HG02970 (cell line): ENCODE measurements at regions not wholly inside any gene's neighbourhood (a gene's known extent, or its start where the extent isn't known, plus 50 kb on each side); places are given as distances from the start of the nearest gene placed in this dataset.
A peak's percentile ranks its signal among the peaks of the same experiment; 100 is the strongest.
"Not testable (repeated sequence)": the region's sequence is repeated elsewhere in the genome, so short reads cannot be mapped to it uniquely, and the experiment has no call there.

Experiments
- ATAC-seq: cut with Tn5 transposase; IDR thresholded peaks from one replicate; pipeline ENCODE4 v1.9.1; 2021; ENCODE audit warnings: mild to moderate bottlenecking, moderate library complexity, moderate number of reproducible peaks; ENCODE audit not compliant: unreplicated experiment, low FRiP score

DNA sequence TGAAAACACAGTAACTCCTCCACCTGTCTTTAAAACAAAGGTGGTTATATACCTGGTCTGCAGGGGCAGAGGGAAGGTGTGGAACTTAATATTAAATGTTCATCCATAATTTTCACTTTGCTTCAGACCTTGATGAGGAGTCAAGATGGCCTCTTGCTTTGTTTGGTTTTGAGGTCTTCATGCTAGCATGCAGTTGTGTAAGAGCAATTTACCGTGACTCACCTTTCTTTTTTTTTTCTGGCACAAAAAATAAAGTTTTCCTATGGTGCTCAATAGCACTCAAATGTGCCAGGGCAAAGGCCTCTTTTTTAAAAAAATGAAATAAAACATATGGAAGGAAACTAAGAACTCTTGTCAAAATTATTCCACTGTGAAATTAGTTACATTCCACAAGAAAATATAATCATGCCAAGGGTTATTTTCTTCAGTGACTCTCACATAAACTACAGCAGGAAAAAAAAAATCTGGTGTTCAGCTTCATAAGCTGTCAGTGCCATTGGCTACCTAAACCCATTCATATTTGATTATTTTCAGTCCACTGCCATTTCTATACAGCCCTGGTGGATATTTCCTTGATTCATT lies 128.2 kb downstream of the SLC7A11 start:
- ATAC-seq: peak; percentile 6

DNA sequence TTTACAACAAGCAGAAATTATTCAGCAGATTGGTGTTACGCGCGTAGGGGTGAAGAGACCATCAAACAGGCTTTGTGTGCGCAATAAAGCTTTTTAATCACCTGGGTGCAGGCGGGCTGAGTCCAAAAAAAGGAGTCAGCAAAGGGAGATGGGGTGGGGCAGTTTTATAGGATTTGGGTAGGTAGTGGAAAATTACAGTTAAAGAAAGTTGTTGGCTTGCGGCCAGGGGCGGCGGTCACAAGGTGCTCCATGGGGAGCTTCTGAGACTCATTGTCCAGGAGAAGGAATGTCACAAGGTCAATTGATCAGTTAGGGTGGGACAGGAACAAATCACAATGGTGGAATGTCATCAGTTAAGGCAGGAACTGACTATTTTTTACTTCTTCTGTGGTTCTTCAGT lies 129.3 kb downstream of the SLC7A11 start:
- not testable (repeated sequence) for ATAC-seq

GRCh38 chr4:138112389-138112788 lies 129.8 kb downstream of the SLC7A11 start:
- no peak for ATAC-seq

DNA sequence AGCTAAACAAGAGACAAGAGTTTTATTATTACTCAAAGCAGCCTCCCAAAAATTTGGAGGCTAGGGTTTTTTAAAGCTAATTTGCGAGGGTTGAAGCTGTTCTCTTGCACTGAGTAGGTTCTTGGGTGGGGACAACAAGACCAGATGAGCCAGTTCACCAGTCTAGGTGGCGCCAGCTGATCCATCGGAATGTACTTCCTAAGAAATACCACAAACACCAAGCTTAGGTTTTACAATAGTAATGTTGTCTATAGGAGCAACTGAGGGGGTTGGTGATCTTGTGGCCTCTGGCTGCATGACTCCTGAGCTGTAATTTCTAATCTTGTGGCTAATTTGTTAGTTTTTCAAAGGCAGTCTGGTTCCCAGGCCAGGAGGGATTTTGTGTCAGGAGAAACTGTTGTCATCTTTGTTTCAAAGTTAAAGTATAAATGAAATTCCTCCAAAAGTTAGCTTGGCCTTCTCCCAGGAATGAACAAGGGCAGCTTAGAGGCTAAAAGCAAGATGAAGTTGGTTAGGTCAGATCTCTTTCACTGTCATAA lies 130.6 kb downstream of the SLC7A11 start:
- no peak for ATAC-seq

- ATAC-seq: no peak
Measured at GRCh38 chr4:138110815-138111214, 131.3 kb downstream of the SLC7A11 start.

DNA sequence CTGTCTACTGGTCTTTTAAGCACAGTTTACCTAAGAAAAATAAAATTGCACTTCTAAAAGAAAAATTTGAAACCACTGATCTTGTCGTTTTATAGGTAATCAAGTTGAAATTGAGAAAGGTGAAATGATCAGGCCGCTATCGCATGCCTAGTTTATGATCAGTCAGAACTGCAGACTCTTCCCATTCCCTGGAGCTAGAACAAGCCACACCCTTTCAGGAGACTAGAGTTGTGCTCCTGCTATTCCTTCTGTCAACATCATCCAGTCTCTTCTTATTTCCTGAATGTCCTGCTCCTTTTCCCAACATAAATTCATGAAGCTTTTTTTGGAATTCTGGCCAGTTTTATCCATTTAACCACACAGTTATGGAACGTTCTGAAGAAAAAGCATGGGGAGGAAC lies 135.1 kb downstream of the SLC7A11 start:
- ATAC-seq: no peak

- no peak for ATAC-seq
Measured at GRCh38 chr4:138105331-138105730, 136.8 kb downstream of the SLC7A11 start.

- no peak for ATAC-seq
Measured at GRCh38 chr4:138104284-138104680, 137.9 kb downstream of the SLC7A11 start.

DNA sequence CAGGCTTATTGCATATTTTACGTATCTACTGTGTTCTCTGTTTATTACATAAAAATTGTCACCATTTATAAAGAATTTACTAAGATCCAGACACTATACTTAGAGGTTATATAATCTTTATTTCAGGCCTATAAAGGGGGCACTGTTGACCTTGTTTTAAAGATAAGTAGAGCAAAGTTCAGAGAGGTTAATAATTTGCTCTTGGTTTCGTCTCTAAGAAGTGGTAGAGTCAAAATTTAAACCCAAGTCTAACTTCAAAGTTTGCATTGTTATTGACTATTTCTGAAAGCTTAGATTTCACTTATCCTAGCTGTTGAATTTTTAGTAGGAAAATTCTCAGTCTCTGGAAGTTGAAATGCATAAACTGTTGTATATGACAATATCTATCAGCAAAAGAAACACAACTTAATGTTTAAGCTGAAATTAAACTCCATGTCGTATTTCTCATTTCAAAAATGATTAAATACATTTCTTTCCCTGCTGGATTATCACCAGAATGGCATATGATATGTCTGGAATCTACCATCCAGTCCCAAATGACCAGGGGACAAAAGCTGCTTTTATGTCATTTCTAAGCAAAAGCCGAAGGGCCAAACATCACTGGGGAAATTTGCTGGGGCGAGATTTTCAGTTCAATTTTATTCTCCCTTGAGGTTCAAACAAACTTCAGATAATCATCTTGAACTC lies 138.4 kb downstream of the SLC7A11 start:
- no peak for ATAC-seq

- ATAC-seq: no peak
Measured at GRCh38 chr4:138099385-138099784, 142.8 kb downstream of the SLC7A11 start.

- no peak for ATAC-seq
Measured at GRCh38 chr4:138097912-138098600, 144.1 kb downstream of the SLC7A11 start.

GRCh38 chr4:138096384-138097062 lies 145.6 kb downstream of the SLC7A11 start:
- no peak for ATAC-seq

- ATAC-seq: no peak
Measured at GRCh38 chr4:138095378-138095777, 146.8 kb downstream of the SLC7A11 start.

GRCh38 chr4:138092060-138092459 lies 150.1 kb downstream of the SLC7A11 start:
- ATAC-seq: no peak

DNA sequence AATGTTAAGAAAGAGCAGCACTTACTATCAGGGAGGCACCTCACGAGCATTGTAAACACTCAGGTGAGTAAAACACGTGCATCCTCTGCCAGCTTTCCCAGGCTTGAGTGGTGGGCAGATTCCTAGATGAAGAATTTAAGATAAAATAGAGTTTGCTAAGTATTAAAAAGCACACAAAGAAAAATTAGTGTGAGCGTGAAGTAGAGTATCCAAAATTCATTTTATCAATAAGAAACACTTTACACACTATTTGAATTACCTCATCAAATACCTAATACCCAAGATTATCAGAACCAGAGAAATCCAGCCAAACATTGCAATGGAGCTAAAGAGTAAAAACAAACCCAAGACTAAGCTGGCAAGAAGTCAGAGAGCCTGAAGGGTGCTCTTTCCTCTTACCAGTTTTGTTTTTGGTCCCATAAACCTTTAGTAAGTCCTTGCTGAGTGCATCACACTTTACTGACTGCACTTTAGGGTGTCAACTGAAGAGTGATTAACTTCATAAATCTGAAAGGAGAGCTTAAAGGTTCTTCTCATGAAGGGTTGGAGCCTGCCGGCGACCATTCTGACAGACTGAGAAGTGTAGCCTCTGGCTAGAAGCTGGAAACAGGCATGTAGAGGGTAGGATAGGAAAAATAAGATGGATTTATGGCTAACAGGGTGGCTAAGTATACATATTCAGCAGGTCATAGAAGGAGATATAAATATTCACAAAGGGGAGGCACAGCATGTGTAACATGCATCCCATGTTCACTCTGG lies 151.1 kb downstream of the SLC7A11 start:
- ATAC-seq: no peak

GRCh38 chr4:138090150-138090917 lies 151.8 kb downstream of the SLC7A11 start:
- peak; percentile 60 for ATAC-seq

DNA sequence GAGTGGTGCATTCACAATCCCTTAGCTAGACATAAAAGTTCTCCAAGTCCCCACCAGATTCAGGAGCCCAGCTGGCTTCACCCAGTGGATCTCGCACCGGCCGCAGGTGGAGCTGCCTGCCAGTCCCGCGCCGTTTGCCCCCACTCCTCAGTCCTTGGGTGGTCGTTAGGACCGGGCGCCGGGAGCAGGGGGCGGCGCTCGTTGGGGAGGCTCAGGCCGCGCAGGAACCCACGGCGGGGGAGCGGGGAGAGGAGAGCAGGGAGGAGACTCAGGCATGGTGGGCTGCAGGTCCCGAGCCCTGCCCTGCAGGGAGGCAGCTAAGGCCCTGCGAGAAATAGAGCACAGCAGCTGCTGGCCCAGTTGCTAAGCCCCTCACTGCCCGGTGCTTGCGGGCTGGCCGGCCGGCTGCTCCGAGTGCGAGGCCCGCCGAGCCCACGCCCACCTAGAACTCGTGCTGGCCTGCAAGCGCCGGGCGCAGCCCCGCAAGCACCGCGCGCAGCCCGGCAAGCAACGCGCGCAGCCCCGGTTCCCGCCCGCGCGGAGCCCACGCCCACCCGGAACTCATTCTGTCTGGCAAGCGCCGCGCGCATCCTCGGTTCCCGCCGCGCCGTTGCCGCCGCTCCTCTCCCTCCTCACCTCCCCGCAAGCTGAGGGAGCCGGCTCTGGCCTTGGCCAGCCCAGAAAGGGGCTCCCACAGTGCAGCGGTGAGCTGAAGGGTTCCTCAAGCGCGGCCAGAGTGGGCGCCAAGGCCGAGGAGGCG lies 153.5 kb downstream of the SLC7A11 start:
- no peak for ATAC-seq

GRCh38 chr4:138087066-138087719 lies 155.0 kb downstream of the SLC7A11 start:
- no peak for ATAC-seq
